HepG2 (cell line): ENCODE measurements at regions not wholly inside any gene's neighbourhood (a gene's known extent, or its start where the extent isn't known, plus 50 kb on each side); places are given as distances from the start of the nearest gene placed in this dataset.

Experiments
- CREBL2 ChIP-seq: sonication (generic); formaldehyde crosslinking; IDR thresholded peaks from 2 replicates; pipeline ENCODE4 v1.8.1; 2023; ENCODE audit warnings: missing genetic modification reagents, mild to moderate bottlenecking, borderline replicate concordance
- CTCF ChIP-seq: sonication (generic); formaldehyde crosslinking; IDR thresholded peaks from 2 replicates; pipeline ENCODE4 v1.5.0; 2020; ENCODE audit warnings: mild to moderate bottlenecking, missing genetic modification reagents, moderate library complexity
- FOXA1 ChIP-seq, 2 experiments: fragments of 450-650 bp in 1 of 2; sonication (generic) in 1 of 2; formaldehyde crosslinking in 1 of 2; IDR thresholded peaks; 2 replicates each; pipeline versions ENCODE4 v1.4.0 to v1.6.1; 2016 to 2020; ENCODE audit warnings: missing genetic modification reagents in 1 of 2
- FOXK2 ChIP-seq: fragments of 450-650 bp; IDR thresholded peaks from 2 replicates; pipeline ENCODE4 v1.6.1; 2016
- NCOR1 ChIP-seq: fragments of 200-600 bp; sonication (generic); IDR thresholded peaks from 2 replicates; pipeline ENCODE4 v1.7.0; 2017; ENCODE audit warnings: antibody characterized with exemption, low read length, borderline replicate concordance
- TBP ChIP-seq: sonication (generic); formaldehyde crosslinking; IDR thresholded peaks from 2 replicates; pipeline ENCODE4 v1.5.0; 2020; ENCODE audit warnings: missing genetic modification reagents
- TFDP1 ChIP-seq: IDR thresholded peaks from 2 replicates; pipeline ENCODE4 v1.6.1; 2016; ENCODE audit warnings: missing compliant biosample characterization, missing genetic modification reagents, borderline replicate concordance
- USF2 ChIP-seq, 2 experiments: sonication (generic) in 1 of 2; formaldehyde crosslinking in 1 of 2; IDR thresholded peaks; 2 replicates each; pipeline versions ENCODE4 v1.5.1 to v1.6.1; 2011 to 2020; ENCODE audit warnings: borderline replicate concordance in 1 of 2, low read depth in 1 of 2, low read length in 1 of 2, mild to moderate bottlenecking in 1 of 2, missing genetic modification reagents in 1 of 2, moderate library complexity in 1 of 2
- ZFP36 ChIP-seq: fragments of 150-350 bp; IDR thresholded peaks from 2 replicates; pipeline ENCODE4 v1.6.1; 2018; ENCODE audit warnings: borderline replicate concordance, low read length, low read depth; ENCODE audit not compliant: partially characterized antibody
- ZNF224 ChIP-seq: sonication (generic); formaldehyde crosslinking; IDR thresholded peaks from 2 replicates; pipeline ENCODE4 v1.5.0; 2020; ENCODE audit warnings: mild to moderate bottlenecking, missing genetic modification reagents
- ZNF232 ChIP-seq: sonication (generic); formaldehyde crosslinking; IDR thresholded peaks from 2 replicates; pipeline ENCODE4 v1.4.0; 2020; ENCODE audit warnings: missing genetic modification reagents, borderline replicate concordance

- TF ChIP-seq CTCF (no peak), FOXA1 (IDR thresholded peaks at IDR 0.05) (no peak), FOXA1 (CRISPR knock-in tag; IDR thresholded peaks at IDR 0.05) (no peak), FOXK2 (no peak), TFDP1 (no peak), ZNF232 (no peak), CREBL2 (CRISPR knock-in tag) (no peak), ZFP36 (no peak), ZNF224 (CRISPR knock-in tag) (no peak), USF2 (IDR thresholded peaks at IDR 0.05; ENCODE audit: low read depth, low read length) (no peak), USF2 (CRISPR knock-in tag; IDR thresholded peaks at IDR 0.05; ENCODE audit: borderline replicate concordance) (no peak), TBP (CRISPR knock-in tag) (no peak), NCOR1 (no peak)
Observed at GRCh38 chr7:46407125-46407524, 486.1 kb upstream of the IGFBP3 start.
